GM19468 (cell line): ENCODE measurements at regions not wholly inside any gene's neighbourhood (a gene's known extent, or its start where the extent isn't known, plus 50 kb on each side); places are given as distances from the start of the nearest gene placed in this dataset.
"Not testable (repeated sequence)": the region's sequence is repeated elsewhere in the genome, so short reads cannot be mapped to it uniquely, and the experiment has no call there.

ENCODE experiments used
- ATAC-seq: cut with Tn5 transposase; IDR thresholded peaks from one replicate; pipeline ENCODE4 v1.9.1; 2021; ENCODE audit warnings: mild to moderate bottlenecking, moderate library complexity, moderate number of reproducible peaks; ENCODE audit not compliant: unreplicated experiment; ENCODE audit errors: extremely low read depth

- no peak for ATAC-seq
Observed at GRCh38 chr1:166597516-166597915, 241.8 kb upstream of the POGK start.

DNA sequence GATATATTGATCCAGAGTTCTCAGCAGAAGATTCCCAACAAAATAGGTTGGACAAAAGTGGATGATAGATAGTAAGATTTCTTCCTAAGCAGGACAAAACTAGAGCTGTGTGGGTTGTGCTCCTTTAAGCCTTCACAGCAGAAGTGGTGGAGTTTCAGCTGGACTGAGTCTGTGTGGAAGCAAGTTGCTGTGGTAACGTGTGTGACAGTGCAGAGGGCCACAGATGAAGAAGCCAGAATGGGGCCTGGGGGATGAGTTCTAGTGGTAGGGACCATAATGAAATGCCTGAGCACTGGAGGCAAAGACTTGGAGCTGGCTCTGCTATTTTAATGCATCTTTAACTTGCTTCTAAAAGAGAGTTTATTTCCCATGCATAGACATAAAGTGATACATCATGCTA, 238.7 kb upstream of the POGK start:
- ATAC-seq, result no peak

DNA sequence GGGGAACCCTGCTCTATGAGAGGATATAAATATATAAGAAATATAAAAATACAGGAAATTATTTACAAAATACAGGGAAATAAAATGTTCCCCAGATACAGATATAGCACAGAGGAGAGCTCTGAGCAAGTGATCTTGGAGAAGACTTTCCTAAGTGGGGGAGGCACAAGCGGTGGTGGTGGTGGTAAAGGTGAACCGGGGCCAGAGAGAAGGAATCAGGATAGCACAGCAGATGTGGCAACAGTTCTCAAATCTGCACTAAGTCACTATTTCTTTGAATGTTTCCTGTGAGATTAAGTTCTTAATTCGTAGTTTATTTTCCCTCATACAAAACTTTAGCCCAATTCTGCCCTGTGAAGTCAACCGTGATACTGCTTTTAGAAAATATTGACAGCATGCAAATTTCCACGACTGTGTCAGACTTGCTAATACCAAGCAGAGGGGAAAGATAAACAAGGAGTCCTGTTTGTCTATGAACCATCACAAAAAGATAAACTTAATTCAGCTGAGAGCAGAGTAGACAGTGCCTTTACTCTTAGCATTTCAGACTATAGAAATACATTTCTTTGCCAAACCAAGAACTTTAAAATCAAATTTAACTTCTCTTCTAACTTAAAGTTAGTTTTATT, 237.5 kb upstream of the POGK start:
- ATAC-seq, result no peak

DNA sequence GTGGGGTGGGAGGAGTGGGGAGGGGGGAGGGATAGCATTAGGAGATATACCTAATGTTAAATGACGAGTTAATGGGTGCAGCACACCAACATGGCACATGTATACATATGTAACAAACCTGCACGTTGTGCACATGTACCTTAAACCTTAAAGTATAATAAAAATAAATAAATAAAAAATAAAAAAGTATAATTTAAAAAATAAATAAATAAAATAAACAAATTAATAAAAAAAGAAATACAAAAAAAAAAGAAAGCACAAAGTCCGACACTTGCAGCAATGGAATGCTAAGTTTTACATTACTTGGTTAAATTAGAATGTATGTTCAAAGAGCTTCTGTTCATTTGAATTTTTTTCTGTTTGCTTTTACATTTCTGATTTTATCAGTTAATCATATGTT, 236.5 kb upstream of the POGK start:
- ATAC-seq, result not testable (repeated sequence)

DNA sequence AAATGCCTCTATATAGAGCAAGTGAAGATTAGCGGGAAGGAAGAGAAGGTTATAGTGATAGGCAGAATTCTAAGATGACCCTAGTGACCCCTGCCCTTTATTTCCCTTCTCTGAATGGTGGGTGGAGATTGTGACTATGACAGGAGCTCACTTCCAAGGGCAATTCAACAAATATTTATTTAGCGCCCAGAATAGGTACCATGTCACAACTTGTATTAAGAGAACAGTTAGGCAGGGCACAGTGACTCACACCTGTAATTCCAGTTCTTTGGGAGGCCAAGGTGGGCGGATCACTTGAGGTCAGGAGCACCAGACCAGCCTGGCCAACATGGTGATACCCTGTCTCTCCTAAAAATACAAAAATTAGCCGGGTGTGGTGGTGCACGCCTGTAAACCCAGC, 236.0 kb upstream of the POGK start:
- ATAC-seq, result no peak

DNA sequence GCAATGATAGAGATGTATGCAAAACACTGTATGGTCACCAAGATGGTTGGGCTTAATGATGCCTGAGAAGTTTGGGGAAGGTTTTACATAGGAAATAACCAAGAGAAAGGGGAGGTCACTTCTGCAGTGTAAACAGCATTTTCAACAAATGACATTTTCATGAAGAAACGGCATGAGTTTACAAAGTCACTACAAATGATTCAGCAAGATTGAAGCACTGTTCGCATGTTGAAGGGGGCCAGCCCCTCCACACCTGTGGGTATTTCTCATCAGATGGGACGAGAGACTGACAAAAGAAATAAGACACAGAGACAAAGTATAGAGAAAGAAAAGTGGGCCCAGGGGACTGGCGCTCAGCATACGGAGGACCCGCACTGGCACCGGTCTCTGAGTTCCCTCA, 234.1 kb upstream of the POGK start:
- ATAC-seq, result no peak

DNA sequence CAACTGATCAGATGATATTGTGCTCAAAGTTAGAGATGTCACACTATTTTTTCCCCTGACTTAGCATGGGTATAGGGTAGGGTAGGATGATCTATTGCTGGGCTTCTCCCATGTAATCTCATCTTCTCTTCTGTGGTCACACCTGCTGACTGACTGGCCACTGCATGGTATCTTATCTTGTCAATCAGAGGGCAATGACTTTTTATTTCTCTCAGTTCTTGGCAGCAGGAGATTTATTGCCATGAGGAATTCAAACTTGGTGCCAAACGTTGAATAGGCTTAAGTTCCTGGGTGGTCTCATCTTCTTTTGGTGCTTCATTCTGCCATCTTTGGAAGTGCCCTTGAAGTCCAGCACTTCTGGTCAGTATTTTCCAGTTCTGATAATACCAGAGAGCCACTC, 226.4 kb upstream of the POGK start:
- ATAC-seq, result no peak

DNA sequence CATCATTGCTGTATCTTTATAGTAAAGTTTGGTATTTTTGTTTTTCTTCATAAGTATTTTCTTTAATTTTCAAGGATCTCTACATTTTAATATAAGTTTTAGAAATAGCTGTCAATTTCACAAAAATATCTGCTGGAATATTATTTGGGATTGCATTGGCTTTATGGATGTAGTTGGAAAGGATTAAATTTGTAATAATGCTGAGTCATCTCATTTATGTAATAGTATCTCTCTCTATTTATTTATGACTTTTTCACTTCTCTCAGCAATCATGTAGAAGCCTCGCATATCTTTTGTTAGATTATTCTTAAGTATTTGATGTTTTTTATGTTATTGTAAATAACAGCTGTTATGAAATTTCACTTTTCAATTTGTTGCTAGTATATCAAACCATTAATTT, 223.1 kb upstream of the POGK start:
- ATAC-seq, result no peak

DNA sequence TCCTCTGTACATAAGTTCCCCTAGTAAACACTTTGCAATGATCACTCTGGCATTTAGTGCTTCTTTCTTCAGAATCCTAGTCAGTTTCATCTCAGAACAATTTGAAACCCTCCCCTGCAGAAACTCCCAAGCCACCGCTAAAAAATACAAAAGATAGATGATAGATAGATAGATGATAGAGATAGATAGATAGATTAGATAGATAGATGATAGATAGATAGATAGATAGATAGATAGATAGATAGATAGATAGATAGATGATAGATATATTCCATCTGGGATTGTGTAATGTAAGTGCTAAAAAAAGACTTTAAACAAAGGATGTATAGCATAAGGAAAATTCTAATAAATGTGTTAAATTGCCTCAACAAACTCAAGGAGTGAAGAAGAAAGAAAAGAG, 212.6 kb upstream of the POGK start:
- no peak for ATAC-seq

DNA sequence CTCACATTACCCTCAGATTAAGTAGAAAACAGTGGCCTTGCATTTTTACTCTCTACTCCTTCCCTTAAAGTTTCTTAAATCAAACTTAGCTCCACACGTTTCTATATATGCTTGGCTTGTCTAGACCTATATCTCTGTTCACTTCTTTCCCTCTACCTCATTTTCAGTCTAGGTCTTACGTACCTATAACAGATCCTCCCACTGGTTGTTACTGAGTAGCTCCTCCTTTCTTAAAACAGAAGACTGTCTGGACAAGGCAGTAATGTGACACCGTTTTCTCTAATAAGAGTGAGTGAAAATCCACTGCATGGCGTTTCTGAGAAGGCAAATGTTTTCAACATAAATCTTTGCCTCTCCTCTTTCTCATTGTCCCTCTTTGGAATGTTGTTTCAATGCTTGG, 211.7 kb upstream of the POGK start:
- ATAC-seq, result no peak

DNA sequence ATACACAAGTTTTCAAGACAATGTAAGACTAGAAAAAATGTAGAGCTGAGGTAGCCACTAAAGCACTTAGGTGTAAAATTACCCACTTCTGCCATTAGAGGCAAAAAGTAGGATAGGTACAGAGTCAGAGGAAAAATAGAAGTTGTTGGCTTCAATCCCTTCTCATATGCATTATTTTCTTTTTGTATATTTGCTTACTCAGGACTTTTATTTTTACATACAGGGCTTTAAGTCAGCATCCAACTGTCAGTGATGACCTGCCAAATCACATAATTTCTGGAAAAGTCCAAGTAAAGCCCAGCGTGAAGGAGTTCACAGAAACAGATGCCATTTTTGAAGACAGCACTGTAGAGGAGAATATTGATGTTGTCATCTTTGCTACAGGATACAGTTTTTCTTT, 211.0 kb upstream of the POGK start:
- no peak for ATAC-seq

DNA sequence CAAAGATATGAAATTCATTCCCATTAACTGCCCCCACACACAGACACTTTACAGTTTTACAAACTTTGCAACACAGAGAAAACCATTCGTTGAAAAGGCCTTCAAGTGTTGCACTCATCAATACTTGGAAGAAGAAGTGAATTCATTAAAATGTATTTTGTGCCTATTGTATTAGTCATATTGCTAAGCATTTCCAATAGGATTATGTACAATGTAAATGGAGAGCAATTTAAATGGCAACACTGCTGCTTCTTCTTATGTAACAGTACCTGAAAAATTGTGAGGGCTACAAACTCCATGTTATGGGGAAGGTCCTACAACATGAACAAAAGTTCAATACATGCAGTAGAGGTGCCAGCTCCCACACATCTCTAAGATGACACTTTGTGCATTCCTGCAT, 209.3 kb upstream of the POGK start:
- no peak for ATAC-seq

DNA sequence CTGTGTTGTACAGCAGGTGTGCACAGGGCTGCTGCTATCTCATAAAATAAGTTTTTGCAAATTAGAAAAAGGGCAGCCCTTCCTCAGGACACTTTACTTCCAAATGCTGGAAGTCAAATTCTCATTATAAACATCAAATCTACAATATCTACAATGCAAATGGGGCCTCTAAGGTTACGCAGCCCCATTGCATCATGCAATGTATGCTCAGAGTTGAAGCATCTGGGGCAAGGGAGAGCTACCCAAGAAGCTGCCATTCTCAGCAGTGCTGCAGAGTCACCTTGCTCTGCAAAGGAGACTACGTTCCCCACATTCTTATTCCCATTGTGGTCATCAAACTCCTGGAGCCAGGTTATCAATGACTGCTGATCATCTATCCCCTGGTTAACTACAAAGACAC, 208.9 kb upstream of the POGK start:
- ATAC-seq, result no peak

DNA sequence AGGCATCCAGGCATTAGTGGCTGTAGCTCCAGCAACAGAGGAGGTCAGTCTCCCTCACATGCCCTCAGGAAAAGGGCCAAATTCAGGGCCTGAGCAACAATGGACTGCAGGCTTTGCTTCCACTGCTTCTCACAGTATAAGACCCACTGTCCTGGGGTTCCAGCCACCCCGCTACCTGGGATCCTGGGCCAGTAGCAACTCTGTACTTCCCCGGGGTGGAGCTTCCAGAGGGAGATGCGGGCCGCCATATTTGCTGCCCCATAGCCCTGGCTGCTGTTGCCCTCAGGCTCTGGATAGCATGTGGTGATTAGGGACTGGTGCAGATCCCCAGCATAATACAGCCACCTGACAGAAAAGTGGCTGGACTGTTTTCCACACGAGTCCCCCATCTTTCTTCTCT, 201.1 kb upstream of the POGK start:
- ATAC-seq, result no peak

GRCh38 chr1:166657228-166657627, 182.0 kb upstream of the POGK start:
- not testable (repeated sequence) for ATAC-seq

GRCh38 chr1:166666790-166667189, 172.5 kb upstream of the POGK start:
- ATAC-seq, result not testable (repeated sequence)

DNA sequence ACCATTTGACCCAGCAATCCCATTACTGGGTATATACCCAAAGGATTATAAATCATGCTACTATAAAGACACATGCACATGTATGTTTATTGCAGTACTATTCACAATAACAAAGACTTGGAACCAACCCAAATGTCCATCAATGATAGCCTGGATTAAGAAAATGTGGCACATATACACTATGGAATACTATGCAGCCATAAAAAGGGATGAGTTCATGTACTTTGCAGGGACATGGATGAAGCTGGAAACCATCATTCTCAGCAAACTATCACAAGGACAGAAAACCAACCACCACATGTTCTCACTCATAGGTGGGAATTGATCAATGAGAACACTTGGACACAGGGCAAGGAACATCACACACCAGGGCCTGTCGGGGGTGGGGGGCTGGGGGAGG, 171.7 kb upstream of the POGK start:
- ATAC-seq, result not testable (repeated sequence)

DNA sequence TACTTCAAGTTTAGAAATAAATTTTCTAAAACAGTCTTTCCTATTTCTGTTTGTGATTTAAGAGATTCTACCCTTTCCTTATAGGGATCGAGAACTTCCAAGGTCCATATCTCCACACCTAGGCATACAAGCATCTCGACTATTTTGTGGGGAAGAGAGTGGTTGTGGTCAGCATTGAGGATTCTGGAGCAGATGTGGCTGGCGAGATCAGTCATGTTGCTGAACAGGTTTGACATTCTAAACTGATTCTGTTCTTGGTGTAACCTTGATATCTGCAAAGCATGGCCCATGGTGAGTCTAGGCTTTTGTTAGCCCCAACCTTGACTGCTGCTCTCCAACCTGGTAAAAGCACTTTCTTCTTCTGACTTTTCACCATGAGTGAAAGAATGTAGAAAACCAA, 167.6 kb upstream of the POGK start:
- ATAC-seq, result no peak

- ATAC-seq, result no peak
Observed at GRCh38 chr1:166673722-166674121, 165.6 kb upstream of the POGK start.

DNA sequence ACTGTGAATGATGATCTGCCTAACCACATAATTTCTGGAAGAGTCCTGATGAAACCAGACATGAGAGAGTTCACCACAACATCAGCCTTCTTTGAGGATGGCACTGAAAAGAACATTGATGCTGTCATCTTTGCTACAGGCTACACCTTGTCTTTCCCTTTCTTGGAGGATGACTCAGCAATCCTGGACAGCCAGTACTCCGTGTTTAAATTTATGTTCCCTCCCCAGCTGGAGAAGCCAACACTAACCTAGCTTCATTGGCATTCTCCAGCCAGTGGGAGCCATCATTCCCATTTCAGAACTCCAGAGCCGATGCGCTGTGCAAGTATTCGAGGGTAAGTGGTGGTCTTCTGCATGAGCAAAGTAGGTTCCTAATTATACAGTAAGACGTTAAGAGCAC, 164.1 kb upstream of the POGK start:
- ATAC-seq, result no peak

DNA sequence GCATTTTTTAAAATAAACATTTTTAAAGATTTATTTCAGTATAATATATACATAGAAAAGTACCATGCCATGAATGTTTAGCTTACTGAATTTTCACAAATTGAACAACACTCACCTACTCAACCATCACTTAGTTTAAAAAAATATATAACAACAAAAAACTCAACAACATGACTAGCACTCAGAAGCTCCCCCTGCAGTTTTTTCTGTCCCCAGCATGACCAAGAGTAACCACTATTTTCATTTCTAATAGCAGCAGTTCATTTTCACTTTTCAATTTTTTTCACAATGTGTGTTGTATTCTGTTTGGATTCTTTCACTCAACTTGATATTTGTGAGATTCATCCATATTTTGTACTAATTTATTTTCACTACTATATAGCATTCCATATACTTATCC, 162.3 kb upstream of the POGK start:
- ATAC-seq, result no peak

DNA sequence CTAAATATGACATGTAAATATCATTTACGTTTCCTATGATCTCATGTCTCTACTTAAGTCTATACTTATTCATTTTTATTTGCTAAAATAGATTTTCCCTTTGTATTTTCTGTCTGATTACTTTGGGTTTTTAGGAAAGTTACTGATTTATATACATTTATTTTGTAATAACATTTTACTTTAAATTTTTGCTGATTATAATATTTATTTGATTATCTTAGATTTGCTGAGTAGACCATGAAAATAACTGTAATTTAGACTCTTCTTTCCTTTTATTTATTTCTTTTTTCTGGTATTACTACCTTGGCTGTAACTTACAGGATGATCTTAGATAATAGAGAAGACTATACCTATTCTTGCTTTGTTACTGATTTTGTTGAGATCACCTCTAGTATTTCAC, 159.9 kb upstream of the POGK start:
- ATAC-seq, result no peak

- ATAC-seq, result no peak
Observed at GRCh38 chr1:166682588-166682987, 156.7 kb upstream of the POGK start.
